Upper lobe of right lung (tissue), 1 donor: ENCODE measurements at regions not wholly inside any gene's neighbourhood (a gene's known extent, or its start where the extent isn't known, plus 50 kb on each side); places are given as distances from the start of the nearest gene placed in this dataset.
A peak's percentile ranks its signal among the peaks of the same experiment; 100 is the strongest.

Experiments
- ATAC-seq: fragments of 200-7000 bp; cut with Tn5 transposase; one replicate; pipeline ENCODE4 v1.9.1; 2020; ENCODE audit warnings: mild to moderate bottlenecking, moderate library complexity
- DNase-seq: peaks from one replicate; pipeline ENCODE4 v3.0.0-alpha.2; 2020
- H3K27ac ChIP-seq: fragments of 200-600 bp; one replicate; pipeline ENCODE4 v1.8.0; 2022
- H3K27me3 ChIP-seq: fragments of 200-600 bp; one replicate; pipeline ENCODE4 v1.8.0; 2022; ENCODE audit warnings: mild to moderate bottlenecking
- H3K36me3 ChIP-seq: fragments of 200-600 bp; one replicate; pipeline ENCODE4 v1.8.0; 2022
- H3K4me1 ChIP-seq: fragments of 200-600 bp; one replicate; pipeline ENCODE4 v1.8.0; 2022
- H3K4me3 ChIP-seq: fragments of 200-600 bp; one replicate; pipeline ENCODE4 v1.8.0; 2022; ENCODE audit warnings: mild to moderate bottlenecking
- H3K9me3 ChIP-seq: fragments of 200-600 bp; one replicate; pipeline ENCODE4 v1.8.0; 2022
- intact Hi-C: fragments of 100-400 bp; cut with DNase I; formaldehyde crosslinking; loops from one replicate; pipeline ENCODE4 v1.11.0; 2022
- TF ChIP-seq, protein P1 (sequence below): fragments of 200-600 bp; IDR thresholded peaks from one replicate; pipeline ENCODE4 v1.8.0; 2022; ENCODE audit warnings: antibody characterized with exemption
- donor health status: DM: no; HTN: yes; CAD: no; lungs with severe emphysema.

DNA sequence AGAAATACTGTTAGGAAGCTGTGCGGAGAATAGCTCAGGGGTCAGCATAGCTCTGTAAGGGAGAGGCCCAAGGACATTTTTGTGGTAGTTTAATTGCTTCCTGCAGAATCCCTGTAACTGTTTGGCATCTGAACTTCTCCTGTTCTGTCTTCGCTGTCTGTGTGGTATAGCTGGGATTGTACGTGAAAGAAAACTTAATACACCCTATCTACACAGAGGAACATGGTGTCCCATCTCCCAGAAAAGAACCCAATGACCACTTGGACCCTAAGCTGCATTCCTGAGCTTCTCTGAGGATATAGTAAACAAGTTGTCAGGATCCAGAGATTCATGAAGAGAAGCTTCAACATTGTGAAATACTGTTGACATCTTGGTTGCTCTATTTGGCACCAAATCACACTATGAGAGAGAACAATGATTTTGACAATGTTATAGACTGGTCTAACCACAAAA, 81.3 kb downstream of the CDC42EP3 start:
- H3K4me1 ChIP-seq, result peaks cover 30% of the 10 kb centered on the region
- H3K27me3 ChIP-seq, result no peaks in the 10 kb centered on the region
- H3K27ac ChIP-seq, result peak overlapping the region; percentile 28
- DNase-seq, result no peak
- no peaks in the 10 kb centered on the region for H3K9me3 ChIP-seq
- intact Hi-C loops, result no loop called here
- ATAC-seq, result peak; percentile 75
- H3K4me3 ChIP-seq, result no peak overlapping the region
- H3K36me3 ChIP-seq, result no peaks in the 10 kb centered on the region
- TF ChIP-seq, protein P1, sequence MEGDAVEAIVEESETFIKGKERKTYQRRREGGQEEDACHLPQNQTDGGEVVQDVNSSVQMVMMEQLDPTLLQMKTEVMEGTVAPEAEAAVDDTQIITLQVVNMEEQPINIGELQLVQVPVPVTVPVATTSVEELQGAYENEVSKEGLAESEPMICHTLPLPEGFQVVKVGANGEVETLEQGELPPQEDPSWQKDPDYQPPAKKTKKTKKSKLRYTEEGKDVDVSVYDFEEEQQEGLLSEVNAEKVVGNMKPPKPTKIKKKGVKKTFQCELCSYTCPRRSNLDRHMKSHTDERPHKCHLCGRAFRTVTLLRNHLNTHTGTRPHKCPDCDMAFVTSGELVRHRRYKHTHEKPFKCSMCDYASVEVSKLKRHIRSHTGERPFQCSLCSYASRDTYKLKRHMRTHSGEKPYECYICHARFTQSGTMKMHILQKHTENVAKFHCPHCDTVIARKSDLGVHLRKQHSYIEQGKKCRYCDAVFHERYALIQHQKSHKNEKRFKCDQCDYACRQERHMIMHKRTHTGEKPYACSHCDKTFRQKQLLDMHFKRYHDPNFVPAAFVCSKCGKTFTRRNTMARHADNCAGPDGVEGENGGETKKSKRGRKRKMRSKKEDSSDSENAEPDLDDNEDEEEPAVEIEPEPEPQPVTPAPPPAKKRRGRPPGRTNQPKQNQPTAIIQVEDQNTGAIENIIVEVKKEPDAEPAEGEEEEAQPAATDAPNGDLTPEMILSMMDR, result no peak
